Activated naive CD4-positive, alpha-beta T cell treated with anti-CD3 and anti-CD28 coated beads, Interleukin-2, amount 50 U/mL, for 24 hours (primary cell): ENCODE measurements at regions not wholly inside any gene's neighbourhood (a gene's known extent, or its start where the extent isn't known, plus 50 kb on each side); places are given as distances from the start of the nearest gene placed in this dataset.

ENCODE experiments used
- H3K27ac Mint-ChIP-seq: one replicate; pipeline ENCODE4 v1.8.0; 2021; ENCODE audit warnings: mild to moderate bottlenecking, mixed read lengths
- H3K27me3 Mint-ChIP-seq: one replicate; pipeline ENCODE4 v1.8.0; 2021; ENCODE audit warnings: mixed read lengths
- H3K36me3 Mint-ChIP-seq: one replicate; pipeline ENCODE4 v1.8.0; 2021; ENCODE audit warnings: mixed read lengths
- H3K4me1 Mint-ChIP-seq: one replicate; pipeline ENCODE4 v1.8.0; 2021; ENCODE audit warnings: mixed read lengths
- H3K4me3 Mint-ChIP-seq: one replicate; pipeline ENCODE4 v1.8.0; 2021; ENCODE audit warnings: mild to moderate bottlenecking, mixed read lengths
- H3K9me3 Mint-ChIP-seq: one replicate; pipeline ENCODE4 v1.8.0; 2021; ENCODE audit warnings: mixed read lengths

DNA sequence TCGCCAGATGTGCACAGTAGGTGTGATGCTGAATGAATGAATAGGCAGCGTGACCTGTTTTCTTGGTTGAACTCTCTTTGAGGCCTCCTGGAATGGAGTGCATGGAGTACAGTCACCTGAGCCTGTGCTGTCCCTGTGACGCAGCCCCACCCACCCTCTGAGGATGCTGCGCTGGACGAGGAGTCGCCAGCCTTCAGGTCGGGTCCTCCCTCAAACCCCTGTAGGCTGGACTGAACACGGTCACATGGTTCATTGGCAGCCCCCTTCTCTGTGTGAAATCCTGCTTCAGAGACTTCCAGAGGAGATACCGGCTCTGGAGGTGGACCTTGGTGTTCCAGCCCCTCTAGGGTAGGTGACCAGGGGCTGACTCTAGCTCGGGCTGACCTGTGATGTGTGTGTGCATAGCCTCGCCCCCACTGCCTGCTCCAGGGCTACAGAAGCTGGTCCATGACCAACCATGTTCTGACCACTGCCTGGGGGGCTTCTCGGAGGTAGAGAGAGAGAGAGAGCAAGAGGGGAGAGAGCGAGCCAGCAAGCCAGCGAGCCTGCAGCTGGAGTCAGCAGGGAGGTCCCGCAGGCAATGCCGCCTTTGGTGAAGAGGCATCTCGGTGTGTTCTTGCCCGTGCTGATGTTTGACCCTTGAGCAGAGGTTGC, 158.0 kb upstream of the RTL1 start:
- peaks cover 1% of the 10 kb centered on the region for H3K27me3 Mint-ChIP-seq
- H3K36me3 Mint-ChIP-seq = no peaks in the 10 kb centered on the region
- H3K4me1 Mint-ChIP-seq = no peaks in the 10 kb centered on the region
- H3K4me3 Mint-ChIP-seq = no peak overlapping the region
- H3K9me3 Mint-ChIP-seq = no peaks in the 10 kb centered on the region
- no peak overlapping the region for H3K27ac Mint-ChIP-seq

DNA sequence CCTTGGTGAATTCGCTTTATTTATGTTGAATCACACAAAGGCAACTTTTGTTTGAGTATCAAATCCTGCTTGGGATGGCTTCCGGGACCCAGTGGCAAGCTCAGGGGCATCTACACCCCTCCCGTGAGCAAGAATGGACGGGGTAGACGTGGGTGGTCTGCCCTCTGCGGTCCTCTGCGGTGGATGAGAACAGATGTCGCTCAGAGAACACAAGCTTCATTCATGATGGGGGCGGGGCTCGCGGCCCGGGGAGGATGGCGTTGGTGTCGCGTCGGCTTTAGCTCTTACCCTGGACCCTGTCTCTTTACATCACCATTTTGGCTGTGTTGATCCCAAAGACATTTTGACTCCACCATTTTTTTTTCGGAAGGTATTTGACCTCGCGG, 158.5 kb upstream of the RTL1 start:
- Mint-ChIP-seq H3K36me3 (no peaks in the 10 kb centered on the region), H3K27ac (no peak overlapping the region), H3K9me3 (no peaks in the 10 kb centered on the region), H3K4me3 (no peak overlapping the region), H3K27me3 (peaks cover 1% of the 10 kb centered on the region), H3K4me1 (no peaks in the 10 kb centered on the region)

DNA sequence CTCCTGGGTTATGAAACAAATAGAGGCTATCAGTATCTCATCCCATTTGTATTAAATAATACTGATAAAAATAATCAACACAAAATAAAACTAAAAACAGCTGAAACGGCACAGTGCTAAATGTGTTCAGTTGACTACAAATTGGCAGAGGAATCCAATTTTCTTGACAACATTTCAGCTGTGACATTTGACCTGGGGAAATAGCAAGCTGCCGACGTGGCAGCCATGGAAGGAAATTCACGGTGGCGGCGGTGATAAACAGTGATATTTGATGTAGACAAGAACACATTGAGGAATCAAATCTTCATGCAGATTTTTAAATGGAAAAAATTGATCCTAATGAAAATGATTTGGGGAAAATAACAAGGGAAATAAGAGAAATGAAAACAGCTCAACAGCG, 159.1 kb upstream of the RTL1 start:
- H3K4me3 Mint-ChIP-seq = no peak overlapping the region
- no peaks in the 10 kb centered on the region for H3K36me3 Mint-ChIP-seq
- no peaks in the 10 kb centered on the region for H3K4me1 Mint-ChIP-seq
- no peak overlapping the region for H3K27ac Mint-ChIP-seq
- no peaks in the 10 kb centered on the region for H3K9me3 Mint-ChIP-seq
- H3K27me3 Mint-ChIP-seq = peaks cover 1% of the 10 kb centered on the region

DNA sequence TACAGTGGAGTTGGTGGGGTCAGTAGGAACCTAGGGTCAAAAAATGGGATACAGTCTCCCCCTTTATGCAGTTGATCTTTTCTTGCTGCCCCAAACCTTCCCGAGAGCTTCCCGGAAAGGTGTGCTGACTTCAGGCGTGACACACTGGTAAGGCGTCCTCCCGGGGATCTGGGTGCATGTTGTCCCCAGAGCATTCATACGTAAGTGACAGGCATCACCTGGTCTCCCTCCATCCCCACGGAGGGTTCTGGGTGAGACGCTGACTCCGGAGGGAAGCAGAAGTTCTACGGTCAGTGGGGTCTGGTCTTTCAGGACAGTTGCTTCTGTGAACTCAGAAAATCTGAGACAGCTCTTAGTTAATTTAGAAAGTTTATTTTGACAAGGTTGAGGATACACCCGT, 159.6 kb upstream of the RTL1 start:
- Mint-ChIP-seq H3K36me3 (no peaks in the 10 kb centered on the region), H3K27me3 (peaks cover 1% of the 10 kb centered on the region), H3K27ac (no peak overlapping the region), H3K9me3 (no peaks in the 10 kb centered on the region), H3K4me1 (no peaks in the 10 kb centered on the region), H3K4me3 (no peak overlapping the region)

DNA sequence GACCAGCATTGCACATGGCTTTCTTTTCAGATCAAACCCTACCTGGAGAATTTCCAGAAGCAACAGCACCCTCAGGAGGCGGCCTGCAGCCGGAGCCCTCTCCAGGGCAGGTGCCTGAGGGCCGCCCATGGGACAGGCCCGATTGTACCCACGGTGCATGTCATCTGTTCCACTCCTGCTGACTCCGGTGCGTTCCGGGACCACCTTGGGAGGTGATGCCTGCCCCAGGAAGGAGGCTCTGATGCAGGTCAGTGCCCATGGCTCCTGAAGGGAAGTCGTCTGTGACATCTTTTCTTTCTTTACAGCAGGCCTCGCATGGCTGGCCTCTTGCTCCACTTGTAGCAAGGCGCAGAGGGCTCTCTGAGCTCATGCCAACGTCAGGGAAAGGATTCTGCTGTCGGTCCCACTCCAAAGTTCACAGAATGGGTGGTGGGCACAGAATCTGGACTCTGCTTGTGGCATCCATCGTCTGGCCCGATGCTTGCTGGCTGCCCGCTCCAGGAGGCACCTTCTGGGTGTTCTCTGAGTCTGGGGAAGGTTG, 160.7 kb upstream of the RTL1 start:
- peaks cover 3% of the 10 kb centered on the region for H3K27me3 Mint-ChIP-seq
- no peaks in the 10 kb centered on the region for H3K4me1 Mint-ChIP-seq
- H3K4me3 Mint-ChIP-seq = no peak overlapping the region
- no peak overlapping the region for H3K27ac Mint-ChIP-seq
- no peaks in the 10 kb centered on the region for H3K9me3 Mint-ChIP-seq
- H3K36me3 Mint-ChIP-seq = no peaks in the 10 kb centered on the region

DNA sequence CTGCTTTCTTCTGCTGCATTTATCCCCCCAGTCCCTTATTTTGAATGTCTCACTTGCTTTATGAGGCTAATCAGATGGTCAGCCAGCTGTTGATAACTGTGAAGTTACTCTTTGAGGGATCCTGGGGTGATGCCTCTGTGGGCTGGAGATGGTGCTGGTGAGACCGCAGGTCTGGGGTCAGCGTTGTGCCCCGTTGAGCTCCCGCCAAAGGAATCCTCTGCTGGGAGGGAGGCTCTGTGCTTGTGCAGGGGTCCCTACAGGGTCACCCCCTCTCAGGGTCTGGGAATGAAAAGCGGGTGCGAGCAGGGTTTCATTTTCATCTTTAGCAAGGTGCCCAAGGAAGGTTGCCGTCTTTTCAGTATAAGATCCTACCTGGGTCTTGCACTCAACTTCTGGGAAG, 161.2 kb upstream of the RTL1 start:
- no peak overlapping the region for H3K4me3 Mint-ChIP-seq
- no peaks in the 10 kb centered on the region for H3K36me3 Mint-ChIP-seq
- H3K9me3 Mint-ChIP-seq = no peaks in the 10 kb centered on the region
- peaks cover 3% of the 10 kb centered on the region for H3K27me3 Mint-ChIP-seq
- H3K27ac Mint-ChIP-seq = no peak overlapping the region
- no peaks in the 10 kb centered on the region for H3K4me1 Mint-ChIP-seq

DNA sequence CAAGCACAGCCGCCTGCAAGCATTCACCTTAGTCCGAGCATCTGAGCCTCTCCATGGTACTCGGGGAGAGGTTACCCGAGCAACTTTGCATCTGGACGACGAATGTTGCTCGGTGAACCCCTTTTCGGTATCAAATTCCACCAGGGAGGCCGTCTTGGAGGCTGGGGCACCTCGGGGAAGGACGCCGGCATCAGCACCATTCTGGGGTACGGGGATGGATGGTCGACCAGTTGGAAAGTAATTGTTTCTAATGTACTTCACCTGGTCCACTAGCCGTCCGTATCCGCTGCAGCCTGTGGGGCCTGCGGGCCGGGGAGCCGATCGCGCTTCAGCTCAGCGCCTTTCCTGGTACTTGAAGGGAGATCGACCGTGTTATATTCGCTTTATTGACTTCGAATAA, 161.7 kb upstream of the RTL1 start:
- H3K4me3 Mint-ChIP-seq = no peak overlapping the region
- no peak overlapping the region for H3K27ac Mint-ChIP-seq
- H3K9me3 Mint-ChIP-seq = no peaks in the 10 kb centered on the region
- H3K27me3 Mint-ChIP-seq = peaks cover 3% of the 10 kb centered on the region
- no peaks in the 10 kb centered on the region for H3K4me1 Mint-ChIP-seq
- no peaks in the 10 kb centered on the region for H3K36me3 Mint-ChIP-seq

DNA sequence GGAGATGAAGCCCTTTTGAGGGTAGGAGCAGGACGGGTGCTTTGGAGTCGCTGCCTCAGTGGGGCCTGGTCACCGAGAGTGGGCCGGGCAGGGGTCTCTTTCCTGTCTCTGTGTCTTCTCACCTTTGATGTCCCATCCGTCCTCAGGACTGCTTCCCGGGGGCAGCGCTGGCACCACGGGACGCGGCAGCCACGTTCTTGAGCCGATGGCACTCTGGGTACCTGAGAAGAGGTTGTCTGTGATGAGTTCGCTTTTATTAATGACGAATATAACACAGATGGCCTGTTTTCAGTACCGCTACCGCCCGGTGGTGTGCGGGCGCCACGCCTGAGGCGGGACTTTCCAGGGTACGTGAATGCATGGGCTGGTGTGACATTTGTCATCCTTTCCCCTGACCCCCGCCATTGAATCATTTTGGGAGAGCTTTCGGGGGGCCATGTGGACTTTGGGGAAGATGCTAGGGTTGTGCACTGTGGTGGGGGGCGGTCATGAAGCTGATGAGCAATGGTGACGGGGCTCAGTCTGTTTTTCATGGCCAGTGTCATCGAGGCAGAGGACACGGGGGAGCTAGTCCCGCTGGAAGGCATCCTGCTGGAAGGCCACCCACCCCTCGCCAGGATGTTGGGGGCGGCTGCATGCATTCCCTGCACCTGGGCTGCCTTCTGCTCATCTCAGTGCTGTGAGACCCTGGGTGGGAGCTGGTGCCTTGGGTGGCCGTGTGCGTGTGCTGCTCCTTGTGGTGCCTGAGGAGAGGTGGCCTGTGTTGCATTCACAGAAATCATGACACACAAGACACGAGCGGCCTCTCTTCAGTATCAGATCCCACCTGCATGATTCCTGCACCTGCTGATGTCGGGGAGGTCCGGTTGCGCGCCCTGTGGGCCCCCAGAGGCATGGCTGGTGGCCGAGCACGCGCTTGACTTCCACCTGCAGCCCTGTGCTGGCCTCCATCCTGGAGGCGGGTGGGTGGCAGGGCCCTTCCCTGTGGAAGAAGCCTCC, 162.5 kb upstream of the RTL1 start:
- Mint-ChIP-seq H3K4me1 (no peaks in the 10 kb centered on the region), H3K9me3 (no peaks in the 10 kb centered on the region), H3K36me3 (no peaks in the 10 kb centered on the region), H3K27ac (no peak overlapping the region), H3K27me3 (peaks cover 3% of the 10 kb centered on the region), H3K4me3 (no peak overlapping the region)

DNA sequence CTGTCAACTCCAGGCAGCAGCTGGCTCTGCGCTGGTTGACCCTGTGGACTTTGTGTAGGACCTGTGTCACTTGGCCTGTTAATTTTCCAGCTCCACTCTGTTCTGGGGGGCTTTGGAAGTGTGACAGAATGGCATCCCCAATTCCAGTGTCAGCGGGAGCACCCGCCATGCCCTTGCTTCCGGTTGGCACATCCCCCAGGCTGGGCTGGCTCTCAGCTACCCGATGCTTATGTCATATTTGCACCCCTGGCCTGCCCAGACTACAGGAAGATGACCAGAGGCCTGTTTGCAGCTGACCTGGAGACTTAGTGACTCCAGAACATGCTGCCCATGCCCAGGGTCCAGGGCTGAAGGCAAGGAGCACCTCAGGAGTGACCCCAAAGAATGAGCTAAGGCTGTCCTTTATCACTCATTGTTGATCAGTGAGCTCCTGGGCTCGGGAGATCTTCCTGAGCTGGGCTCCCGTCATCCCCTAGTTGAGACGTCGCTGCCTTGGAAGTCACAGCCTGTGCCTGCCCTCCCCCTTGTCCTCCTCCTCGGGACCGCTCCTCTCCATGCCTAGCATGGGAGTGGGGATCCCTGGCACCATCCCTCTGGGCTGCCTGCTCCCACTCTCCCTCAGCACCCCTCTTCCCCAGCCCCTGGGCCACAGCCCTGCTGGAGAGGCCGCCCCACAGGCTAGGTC, 163.4 kb upstream of the RTL1 start:
- no peak overlapping the region for H3K4me3 Mint-ChIP-seq
- no peaks in the 10 kb centered on the region for H3K36me3 Mint-ChIP-seq
- H3K9me3 Mint-ChIP-seq = no peaks in the 10 kb centered on the region
- H3K4me1 Mint-ChIP-seq = no peaks in the 10 kb centered on the region
- H3K27ac Mint-ChIP-seq = no peak overlapping the region
- peaks cover 3% of the 10 kb centered on the region for H3K27me3 Mint-ChIP-seq

DNA sequence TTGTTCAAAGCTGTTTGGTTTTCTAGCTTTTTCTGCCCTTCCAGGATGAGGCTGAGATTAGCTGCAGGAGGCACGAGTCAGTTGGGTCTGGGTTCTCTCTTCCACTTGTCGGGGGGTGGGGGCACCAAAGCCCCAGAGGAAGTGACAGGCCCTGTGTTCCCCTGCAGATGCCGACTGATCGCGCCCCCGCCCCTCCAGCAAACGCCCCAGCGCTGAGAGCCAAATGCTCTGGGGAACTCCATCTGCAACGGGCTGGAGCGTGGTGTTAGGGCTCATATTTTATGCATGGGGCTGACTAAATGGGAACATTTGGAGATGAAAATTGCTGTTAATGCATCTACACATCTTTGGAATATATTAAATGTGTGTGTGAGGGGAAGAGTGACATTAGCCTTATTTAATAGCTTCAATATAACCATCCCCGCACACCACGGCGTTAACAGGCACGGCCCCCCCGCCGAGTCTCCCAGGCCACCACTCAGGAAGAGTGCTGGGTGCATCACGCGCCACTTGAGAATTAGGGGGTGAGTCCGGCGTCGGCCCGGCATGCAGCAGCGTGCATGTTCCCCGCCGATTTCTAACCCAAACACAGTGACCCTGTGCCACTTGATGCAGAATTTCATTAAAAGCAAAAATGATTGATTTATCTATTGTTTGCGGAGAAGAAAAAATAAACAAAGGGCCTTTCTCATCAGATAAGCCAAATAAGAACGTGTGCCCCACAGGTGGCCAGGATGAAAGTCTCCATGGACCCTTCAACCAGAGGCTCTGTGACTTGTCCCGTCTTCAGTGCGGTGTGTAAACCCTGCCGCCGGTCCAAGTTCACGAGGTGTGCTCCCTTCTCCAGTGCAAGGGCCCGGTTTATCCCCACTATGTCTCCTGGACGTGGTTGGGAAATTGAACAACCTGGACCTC, 165.0 kb upstream of the RTL1 start:
- H3K36me3 Mint-ChIP-seq = no peaks in the 10 kb centered on the region
- no peaks in the 10 kb centered on the region for H3K9me3 Mint-ChIP-seq
- no peaks in the 10 kb centered on the region for H3K4me1 Mint-ChIP-seq
- H3K27me3 Mint-ChIP-seq = peaks cover 2% of the 10 kb centered on the region
- H3K27ac Mint-ChIP-seq = no peak overlapping the region
- no peak overlapping the region for H3K4me3 Mint-ChIP-seq

DNA sequence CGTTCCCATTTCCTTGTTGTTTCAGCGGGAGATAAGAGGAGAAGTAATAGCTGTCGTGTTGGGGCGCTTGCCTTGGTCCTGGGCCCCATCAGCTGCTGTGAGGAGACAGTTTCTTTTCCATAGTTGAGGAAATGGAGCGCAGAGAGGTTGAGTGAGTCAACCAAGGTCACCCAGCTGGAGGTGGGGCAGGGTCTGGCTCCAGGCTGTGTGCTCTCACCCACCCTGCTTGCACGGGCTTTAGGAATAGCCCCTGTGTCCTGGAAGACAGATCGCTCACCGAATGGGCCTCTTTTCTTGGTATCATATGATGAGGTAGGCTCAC, 165.7 kb upstream of the RTL1 start:
- Mint-ChIP-seq H3K27ac (no peak overlapping the region), H3K9me3 (no peaks in the 10 kb centered on the region), H3K4me3 (no peak overlapping the region), H3K4me1 (no peaks in the 10 kb centered on the region), H3K36me3 (no peaks in the 10 kb centered on the region), H3K27me3 (peaks cover 2% of the 10 kb centered on the region)

DNA sequence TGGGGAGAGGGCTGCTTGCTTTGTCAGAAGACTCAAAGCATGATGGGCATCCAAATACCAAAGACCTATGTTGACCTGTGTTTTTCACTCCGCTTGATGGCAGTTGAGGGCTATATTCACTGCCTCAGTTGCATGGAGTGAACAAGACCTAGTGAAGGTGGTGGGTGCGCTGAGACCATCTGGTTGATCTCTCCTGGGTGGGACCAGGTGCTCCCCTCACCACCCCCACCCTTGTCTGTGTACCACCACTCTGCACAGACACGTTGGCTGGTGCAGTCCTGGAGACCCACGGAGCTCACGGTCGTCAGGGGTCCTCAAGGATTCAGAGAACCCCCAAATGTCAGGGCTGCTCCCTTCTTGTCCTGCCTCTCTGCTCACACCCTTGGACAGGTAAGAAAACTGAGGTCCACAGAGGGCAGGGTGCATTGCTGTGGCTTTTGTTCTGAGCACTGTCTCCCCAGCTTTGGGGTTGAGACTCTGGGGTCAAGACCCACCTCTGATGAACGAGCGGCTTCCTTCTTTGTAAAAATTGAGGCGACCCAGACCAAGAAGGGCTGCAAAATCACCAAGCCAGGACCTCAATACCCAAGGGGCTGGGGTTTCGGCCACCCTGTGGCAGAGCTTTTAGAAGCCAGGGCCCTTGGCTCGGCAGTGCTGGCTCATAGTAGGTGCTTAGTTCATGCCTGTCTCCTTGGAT, 166.3 kb upstream of the RTL1 start:
- H3K9me3 Mint-ChIP-seq = no peaks in the 10 kb centered on the region
- H3K36me3 Mint-ChIP-seq = no peaks in the 10 kb centered on the region
- no peaks in the 10 kb centered on the region for H3K4me1 Mint-ChIP-seq
- peaks cover 2% of the 10 kb centered on the region for H3K27me3 Mint-ChIP-seq
- no peak overlapping the region for H3K4me3 Mint-ChIP-seq
- H3K27ac Mint-ChIP-seq = no peak overlapping the region

DNA sequence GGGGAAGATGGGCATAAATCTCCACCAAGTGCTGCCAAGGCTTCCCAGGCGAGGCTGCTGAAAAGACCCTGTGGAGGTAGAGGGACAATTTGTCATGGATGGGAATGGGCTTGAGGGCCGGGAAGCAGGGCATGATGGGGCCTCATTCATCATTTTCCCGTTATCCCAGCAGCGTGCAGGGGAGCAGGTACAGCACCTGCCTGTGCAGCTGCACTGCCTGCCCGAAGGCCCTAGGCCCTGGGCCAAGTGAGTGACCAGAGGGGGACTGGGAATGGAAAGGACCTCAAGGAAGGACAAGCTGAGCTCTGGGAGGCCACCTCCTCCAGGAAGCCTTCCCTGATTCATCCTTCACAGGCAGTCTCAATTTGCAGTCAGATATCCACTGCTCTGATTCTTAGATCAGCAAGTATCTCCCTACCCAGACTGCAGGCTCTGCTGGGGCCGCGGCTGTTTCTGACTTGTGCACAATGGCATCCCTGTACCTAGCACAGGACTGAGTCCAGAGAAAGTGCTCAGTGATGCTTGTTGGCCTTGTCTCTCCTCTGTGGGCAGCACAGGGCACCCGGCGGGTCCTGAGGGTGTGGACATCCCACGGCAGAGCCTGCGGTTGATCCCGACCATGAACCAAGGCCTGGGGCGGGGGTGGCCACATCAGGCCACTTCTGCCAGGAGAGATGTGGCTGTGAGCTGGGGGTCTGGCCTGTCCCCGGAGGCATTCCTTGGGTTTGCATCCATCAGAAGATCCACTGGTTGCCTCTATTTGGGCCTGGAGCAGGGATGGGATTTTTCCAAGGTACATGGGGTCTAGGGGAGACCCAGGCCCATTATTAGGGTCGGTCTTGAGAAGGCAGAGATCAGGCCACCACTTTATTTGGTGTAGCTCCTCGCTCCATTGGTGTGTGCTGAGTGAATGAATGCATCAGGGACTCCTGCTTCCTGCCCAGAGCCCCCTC, 167.3 kb upstream of the RTL1 start:
- H3K36me3 Mint-ChIP-seq = no peaks in the 10 kb centered on the region
- H3K27ac Mint-ChIP-seq = no peak overlapping the region
- no peak overlapping the region for H3K4me3 Mint-ChIP-seq
- H3K9me3 Mint-ChIP-seq = no peaks in the 10 kb centered on the region
- H3K27me3 Mint-ChIP-seq = peaks cover 3% of the 10 kb centered on the region
- no peaks in the 10 kb centered on the region for H3K4me1 Mint-ChIP-seq

DNA sequence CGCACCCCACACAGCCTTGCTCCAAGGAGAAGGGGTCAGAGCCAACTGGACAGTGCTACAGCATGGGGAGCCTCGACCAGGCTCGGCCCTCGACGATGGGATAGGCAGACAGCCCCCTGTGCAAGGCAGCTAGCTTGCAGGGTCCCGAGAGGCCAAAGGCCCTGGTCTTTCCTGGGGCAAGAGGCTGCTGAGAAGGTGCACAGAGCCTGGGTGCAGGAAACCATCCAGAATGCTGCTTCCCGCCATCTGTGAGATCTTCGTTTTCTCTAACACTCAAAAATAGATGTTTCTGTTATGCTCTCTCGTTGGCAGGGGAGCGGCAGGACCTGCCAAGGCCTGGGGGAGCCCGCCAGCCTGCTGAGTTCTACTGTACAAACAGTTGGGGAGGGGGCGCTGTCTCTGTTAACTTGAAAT, 168.0 kb upstream of the RTL1 start:
- Mint-ChIP-seq H3K9me3 (no peaks in the 10 kb centered on the region), H3K4me1 (no peaks in the 10 kb centered on the region), H3K27ac (no peak overlapping the region), H3K36me3 (no peaks in the 10 kb centered on the region), H3K27me3 (peaks cover 5% of the 10 kb centered on the region), H3K4me3 (no peak overlapping the region)
